ENCODE measurements at regions not wholly inside any gene's neighbourhood (a gene's known extent, or its start where the extent isn't known, plus 50 kb on each side); places are given as distances from the start of the nearest gene placed in this dataset.

GRCh38 chr5:68886814-68887213 is 207.0 kb upstream of the SLC30A5 start:
- Histone ChIP-seq H3K27me3 (ENCODE audit: control insufficient read depth in 2 of 2, insufficient read depth in 2 of 2, low read length in 2 of 2) (0 out of 5 replicates have a peak, but pooled peaks cover 0 to 4% of the 10 kb centered on the region in 2 experiments), H2AFZ (ENCODE audit: low read depth, low read length) (no peak overlapping the region), H3K4me2 (ENCODE audit: insufficient read depth, low read length) (no peak overlapping the region), H3K9ac (ENCODE audit: insufficient read depth in 1 of 2, low read depth in 2 of 2, low read length in 2 of 2) (no peak overlapping the region), H3K79me2 (ENCODE audit: control insufficient read depth, insufficient read depth, low read length) (no peaks in the 10 kb centered on the region), H3K4me1 (replicated peaks in 1 of 2; ENCODE audit: control insufficient read depth in 2 of 2, insufficient read depth in 2 of 2, low read length in 2 of 2) (no peaks in the 10 kb centered on the region), H4K20me1 (replicated peaks; ENCODE audit: control insufficient read depth, insufficient read depth, low read length) (no peaks in the 10 kb centered on the region), H3K27ac (ENCODE audit: extremely low read depth, low read depth, low read length) (no peak overlapping the region), H3K9me1 (ENCODE audit: control insufficient read depth, insufficient read depth, low read length) (no peaks in the 10 kb centered on the region), H3K9me3 (replicated peaks; ENCODE audit: control insufficient read depth, insufficient read depth, low read depth, low read length) (no peaks in the 10 kb centered on the region), H3K36me3 (ENCODE audit: control insufficient read depth, insufficient read depth, low read length) (no peaks in the 10 kb centered on the region), H3K4me3 (no peak overlapping the region)
- intact Hi-C loops (cut with micrococcal nuclease) = loop anchor here (10.0 kb wide), 1 partner anchor 118 kb away; no protein-coding TSS in a partner anchor
- no peak for DNase-seq (ENCODE audit: extremely low read depth in 1 of 4, low spot score in 3 of 4)
- ChIA-PET POLR2A (no interaction called here), CTCF (ENCODE audit: low intra/inter-chr PET ratio) (no interaction called here)
- no TSS peak for BruUV-seq (replicated peaks)
- no peak for ATAC-seq
- TF ChIP-seq SETDB1 (IDR thresholded peaks at IDR 0.05; ENCODE audit: low read length) = no peak
- no peak for TF ChIP-seq PRPF4 (IDR thresholded peaks at IDR 0.05; ENCODE audit: insufficient read depth, low read depth, low read length, poor library complexity, severe bottlenecking)
- no peak for TF ChIP-seq DACH1 (IDR thresholded peaks at IDR 0.05; ENCODE audit: partially characterized antibody)
- in situ Hi-C loops (cut with MboI) = no loop called here
- no peak for FAIRE-seq
- WGBS (ENCODE audit: insufficient coverage, low coverage, missing lambda C conversion rate) = 0% methylated on average over 4 of the region's 4 CpGs

- Histone ChIP-seq H3K79me2 (ENCODE audit: control insufficient read depth, insufficient read depth, low read length) (no peaks in the 10 kb centered on the region), H4K20me1 (replicated peaks; ENCODE audit: control insufficient read depth, insufficient read depth, low read length) (no peaks in the 10 kb centered on the region), H2AFZ (ENCODE audit: low read depth, low read length) (no peak overlapping the region), H3K9ac (ENCODE audit: insufficient read depth in 1 of 2, low read depth in 2 of 2, low read length in 2 of 2) (no peak overlapping the region), H3K27ac (ENCODE audit: extremely low read depth, low read depth, low read length) (no peak overlapping the region), H3K36me3 (ENCODE audit: control insufficient read depth, insufficient read depth, low read length) (no peaks in the 10 kb centered on the region), H3K4me3 (no peak overlapping the region), H3K9me3 (replicated peaks; ENCODE audit: control insufficient read depth, insufficient read depth, low read depth, low read length) (no peaks in the 10 kb centered on the region), H3K4me2 (ENCODE audit: insufficient read depth, low read length) (no peak overlapping the region), H3K9me1 (ENCODE audit: control insufficient read depth, insufficient read depth, low read length) (no peaks in the 10 kb centered on the region), H3K27me3 (ENCODE audit: control insufficient read depth in 2 of 2, insufficient read depth in 2 of 2, low read length in 2 of 2) (0 out of 5 replicates have a peak, but pooled peaks cover 0 to 4% of the 10 kb centered on the region in 2 experiments), H3K4me1 (replicated peaks in 1 of 2; ENCODE audit: control insufficient read depth in 2 of 2, insufficient read depth in 2 of 2, low read length in 2 of 2) (no peaks in the 10 kb centered on the region)
- CTCF ChIA-PET (ENCODE audit: low intra/inter-chr PET ratio) = no interaction called here
- ATAC-seq (no peak), FAIRE-seq (no peak), DNase-seq (ENCODE audit: extremely low read depth in 1 of 4, low spot score in 3 of 4) (no peak)
- intact Hi-C loops (cut with micrococcal nuclease) = no loop called here
- WGBS (ENCODE audit: insufficient coverage, low coverage, missing lambda C conversion rate) = 0% methylated on average over 2 of the region's 2 CpGs
- no TSS peak for BruUV-seq (replicated peaks)
- in situ Hi-C loops (cut with MboI) = no loop called here
- POLR2A ChIA-PET = no interaction called here
- TF ChIP-seq SMARCA5 (IDR thresholded peaks at IDR 0.05) (no peak), MLX (CRISPR knock-in tag; conservative IDR thresholded peaks at IDR 0.05) (no peak), ZNF3 (CRISPR knock-in tag; IDR thresholded peaks at IDR 0.05) (no peak), EHMT2 (IDR thresholded peaks at IDR 0.05) (no peak), TEAD4 (IDR thresholded peaks at IDR 0.05; ENCODE audit: low read length) (no peak), TEAD4 (CRISPR knock-in tag; IDR thresholded peaks at IDR 0.05; ENCODE audit: borderline replicate concordance) (no peak), ATF6 (CRISPR knock-in tag; IDR thresholded peaks at IDR 0.05) (no peak), PCBP2 (IDR thresholded peaks at IDR 0.05; ENCODE audit: low read depth, low read length, poor library complexity, severe bottlenecking) (no peak), E2F1 (CRISPR knock-in tag; IDR thresholded peaks at IDR 0.05) (no peak), SRF (CRISPR knock-in tag; IDR thresholded peaks at IDR 0.05) (no peak), MEF2D (tag; conservative IDR thresholded peaks at IDR 0.05; ENCODE audit: low read depth) (no peak)
Observed at GRCh38 chr5:68891718-68892117, 202.1 kb upstream of the SLC30A5 start.

Measured in K562 (cell line).